WI38 (cell line): ENCODE measurements at regions not wholly inside any gene's neighbourhood (a gene's known extent, or its start where the extent isn't known, plus 50 kb on each side); places are given as distances from the start of the nearest gene placed in this dataset.

ENCODE experiments used
- H3K4me3 ChIP-seq: 2 replicates; pipeline ENCODE4 v1.5.1; 2011; ENCODE audit warnings: low read depth, mild to moderate bottlenecking, control low read depth, low read length
- TF ChIP-seq, protein P1 (sequence below): IDR thresholded peaks from 2 replicates; pipeline ENCODE4 v1.5.1; 2012; ENCODE audit warnings: low read depth, mild to moderate bottlenecking, control low read depth, low read length

DNA sequence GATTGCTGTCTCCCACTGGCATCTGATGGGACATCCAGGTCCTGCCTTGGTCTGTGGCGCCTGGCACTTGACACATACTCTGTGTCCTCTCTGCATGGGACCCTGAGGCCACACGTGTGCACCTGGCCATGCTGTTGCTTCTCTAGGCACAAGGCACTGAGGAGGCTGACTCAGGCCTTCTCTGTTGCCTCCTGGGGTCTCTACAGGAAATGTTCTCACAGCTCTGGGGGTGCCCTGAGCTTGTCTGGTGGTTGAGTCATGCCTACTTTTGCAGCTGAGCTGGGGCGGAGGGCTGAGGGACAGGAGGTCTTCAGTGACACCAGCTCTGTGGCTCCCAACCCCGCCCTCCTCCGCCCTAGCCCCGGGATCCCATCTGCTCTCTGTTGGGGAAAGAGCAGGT is 207.0 kb upstream of the HS6ST1 start:
- no peak overlapping the region for H3K4me3 ChIP-seq
- TF ChIP-seq, protein P1, sequence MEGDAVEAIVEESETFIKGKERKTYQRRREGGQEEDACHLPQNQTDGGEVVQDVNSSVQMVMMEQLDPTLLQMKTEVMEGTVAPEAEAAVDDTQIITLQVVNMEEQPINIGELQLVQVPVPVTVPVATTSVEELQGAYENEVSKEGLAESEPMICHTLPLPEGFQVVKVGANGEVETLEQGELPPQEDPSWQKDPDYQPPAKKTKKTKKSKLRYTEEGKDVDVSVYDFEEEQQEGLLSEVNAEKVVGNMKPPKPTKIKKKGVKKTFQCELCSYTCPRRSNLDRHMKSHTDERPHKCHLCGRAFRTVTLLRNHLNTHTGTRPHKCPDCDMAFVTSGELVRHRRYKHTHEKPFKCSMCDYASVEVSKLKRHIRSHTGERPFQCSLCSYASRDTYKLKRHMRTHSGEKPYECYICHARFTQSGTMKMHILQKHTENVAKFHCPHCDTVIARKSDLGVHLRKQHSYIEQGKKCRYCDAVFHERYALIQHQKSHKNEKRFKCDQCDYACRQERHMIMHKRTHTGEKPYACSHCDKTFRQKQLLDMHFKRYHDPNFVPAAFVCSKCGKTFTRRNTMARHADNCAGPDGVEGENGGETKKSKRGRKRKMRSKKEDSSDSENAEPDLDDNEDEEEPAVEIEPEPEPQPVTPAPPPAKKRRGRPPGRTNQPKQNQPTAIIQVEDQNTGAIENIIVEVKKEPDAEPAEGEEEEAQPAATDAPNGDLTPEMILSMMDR: no peak

DNA sequence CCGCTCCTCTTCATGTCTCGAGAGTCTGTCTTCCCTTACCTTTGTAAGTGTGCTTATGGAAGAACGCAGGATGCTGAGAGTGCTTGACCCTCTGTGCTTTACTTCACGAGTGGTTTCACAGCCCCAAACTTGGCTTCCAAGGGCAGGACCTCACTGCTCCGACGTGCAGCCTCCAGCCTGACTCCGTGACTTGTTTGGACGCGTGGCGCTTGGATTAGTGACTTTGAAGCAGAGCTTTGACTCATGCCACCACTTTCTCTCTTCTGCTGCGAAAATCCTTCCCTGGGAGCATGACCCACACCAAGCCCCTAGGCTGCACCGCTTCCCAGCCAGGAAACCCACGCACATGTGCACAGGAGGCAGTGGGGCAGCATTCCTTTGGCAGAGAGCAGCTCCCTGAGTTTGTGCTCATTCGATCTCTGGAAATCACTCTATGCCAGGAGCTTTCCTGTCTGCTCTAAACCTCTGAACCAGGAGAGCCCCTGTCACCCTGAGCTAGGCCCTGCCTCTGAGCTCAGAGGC is 207.8 kb upstream of the HS6ST1 start:
- TF ChIP-seq, protein P1: no peak
- H3K4me3 ChIP-seq: no peak overlapping the region

DNA sequence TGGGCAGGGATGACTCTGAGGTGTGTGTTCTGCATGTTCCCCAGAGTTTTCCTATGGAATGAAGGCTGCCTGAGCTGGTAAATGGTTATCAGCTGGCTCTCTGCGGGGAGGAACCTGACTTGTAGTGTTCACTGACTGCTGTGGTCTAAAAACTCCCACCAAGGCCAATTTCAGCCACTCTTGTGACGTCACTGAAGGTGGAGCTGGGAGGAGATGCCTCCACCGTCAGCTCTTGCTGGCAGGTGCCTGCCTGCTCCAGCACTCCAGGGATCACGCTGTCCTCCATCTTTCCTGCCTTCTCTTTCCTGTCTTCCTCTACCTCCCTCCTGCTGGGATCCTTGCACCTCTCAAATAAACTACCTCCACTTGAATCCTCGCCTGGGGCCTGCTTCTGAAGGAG is 209.5 kb upstream of the HS6ST1 start:
- no peak overlapping the region for H3K4me3 ChIP-seq
- TF ChIP-seq, protein P1: no peak

DNA sequence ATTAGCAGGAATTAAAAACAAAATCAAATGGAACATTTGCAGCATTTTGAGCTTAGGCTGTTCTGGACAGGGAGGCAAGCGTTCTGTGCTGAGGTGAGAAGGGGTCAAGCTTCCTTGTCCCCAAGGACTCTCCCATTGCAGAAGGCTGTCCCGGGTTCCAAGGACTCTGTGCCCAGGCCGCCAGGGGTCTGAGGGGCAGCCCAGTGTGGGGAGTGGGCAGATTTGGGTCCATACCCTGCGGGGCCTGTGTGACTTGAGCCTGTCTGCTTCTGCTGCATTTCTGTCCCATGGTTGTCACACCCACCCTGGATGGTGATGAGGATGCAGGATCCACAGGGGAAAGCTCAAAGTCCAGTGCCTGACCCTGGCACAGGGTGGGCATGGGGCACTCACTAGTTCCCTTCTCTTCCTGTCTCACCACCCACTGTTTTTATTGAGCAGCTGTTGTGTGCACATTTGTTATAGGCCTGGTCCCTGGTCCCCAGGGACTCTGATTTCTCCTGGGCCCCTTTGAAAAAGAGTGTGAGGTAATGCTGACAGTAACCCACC is 211.4 kb upstream of the HS6ST1 start:
- TF ChIP-seq, protein P1: no peak
- no peak overlapping the region for H3K4me3 ChIP-seq

DNA sequence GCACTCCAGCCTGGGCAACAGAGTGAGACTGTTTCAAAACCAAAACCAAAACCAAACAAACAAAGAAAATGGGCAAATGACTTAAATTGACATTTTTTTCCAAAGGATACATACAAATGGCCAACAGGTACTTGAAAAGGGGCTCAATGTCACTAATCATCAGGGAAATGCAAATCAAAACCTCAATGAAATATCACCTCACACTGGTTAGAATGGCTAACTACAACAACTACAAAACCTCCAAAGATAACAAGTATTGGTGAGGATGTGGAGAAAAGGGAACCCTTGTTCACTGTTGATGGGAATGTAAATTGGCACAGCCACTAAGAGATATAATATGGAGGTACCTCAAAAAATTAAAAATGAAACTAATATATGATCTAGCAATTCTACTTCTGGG is 213.2 kb upstream of the HS6ST1 start:
- no peak overlapping the region for H3K4me3 ChIP-seq
- TF ChIP-seq, protein P1: no peak

DNA sequence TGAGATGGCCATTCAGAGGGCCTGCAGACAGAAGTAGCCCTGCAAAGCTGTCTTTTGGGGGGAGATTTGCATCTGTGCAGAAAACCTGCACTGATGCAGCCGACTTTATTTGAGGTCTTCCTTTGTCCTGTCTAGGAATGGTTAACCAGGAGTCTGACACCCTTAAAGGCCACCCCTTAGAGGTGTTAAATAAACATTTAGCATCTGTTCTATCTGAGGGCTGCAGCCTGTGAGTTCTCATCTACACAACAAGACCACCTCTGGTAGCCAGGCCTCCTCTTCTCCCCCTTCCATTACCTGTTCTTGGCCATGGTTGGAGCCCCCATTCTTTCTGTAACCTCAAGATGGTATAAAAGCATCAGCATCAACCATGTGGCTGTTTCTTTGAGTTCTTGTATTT is 214.4 kb upstream of the HS6ST1 start:
- H3K4me3 ChIP-seq: no peak overlapping the region
- TF ChIP-seq, protein P1: no peak

DNA sequence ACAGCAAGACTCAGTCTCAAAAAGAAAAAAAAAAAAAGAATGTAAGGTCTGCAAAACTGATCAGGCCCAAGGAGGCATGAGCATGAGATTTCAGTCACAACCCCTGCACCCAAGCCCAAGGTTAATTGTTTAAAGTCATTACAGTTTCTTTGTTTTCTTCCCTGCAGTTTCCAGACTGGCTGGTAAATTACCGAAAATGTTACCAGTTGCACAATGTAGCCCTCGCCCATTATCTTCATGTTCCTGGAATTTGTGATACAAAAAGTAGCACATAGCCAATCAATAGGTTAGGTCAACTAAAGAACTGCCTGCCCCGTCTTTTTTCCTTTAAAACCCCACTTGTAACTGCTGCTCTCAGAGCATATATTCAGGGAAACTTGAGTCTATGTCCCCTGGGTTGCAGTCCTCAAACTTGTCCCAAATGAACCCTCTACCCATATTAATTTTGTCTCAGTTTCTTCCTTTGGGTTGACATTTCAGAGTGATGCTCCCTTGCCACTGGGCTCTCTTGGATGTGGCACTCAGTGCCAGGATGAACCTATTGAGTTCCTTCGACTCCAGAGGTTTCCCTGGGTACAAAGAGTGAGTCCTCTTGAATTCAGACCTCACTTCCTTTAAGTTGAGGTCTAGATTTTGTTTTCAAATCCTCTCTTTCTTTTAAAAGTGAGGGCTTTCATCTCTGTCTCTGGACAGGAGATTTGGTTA is 216.2 kb upstream of the HS6ST1 start:
- TF ChIP-seq, protein P1: no peak
- no peak overlapping the region for H3K4me3 ChIP-seq
